ENCODE measurements at regions not wholly inside any gene's neighbourhood (a gene's known extent, or its start where the extent isn't known, plus 50 kb on each side); places are given as distances from the start of the nearest gene placed in this dataset.

GRCh38 chr7:34584526-34584925 is 73.5 kb upstream of the NPSR1 start:
- TF ChIP-seq SPI1 (IDR thresholded peaks at IDR 0.05; ENCODE audit: borderline replicate concordance, low read depth) (no peak), REST (IDR thresholded peaks at IDR 0.05; ENCODE audit: insufficient replicate concordance, low read depth) (no peak), CTCF (IDR thresholded peaks at IDR 0.05; ENCODE audit: insufficient read depth, low read length) (no peak), GABPA (IDR thresholded peaks at IDR 0.05; ENCODE audit: low read depth) (no peak), POLR2AphosphoS5 (IDR thresholded peaks at IDR 0.05; ENCODE audit: low read depth) (no peak)
- DNase-seq (ENCODE audit: low read depth in 1 of 2, low spot score in 1 of 2) = no peak
- Histone ChIP-seq H3K27ac (replicated peaks) (no peak overlapping the region), H3K27me3 (ENCODE audit: insufficient read depth, poor library complexity, severe bottlenecking) (no peaks in the 10 kb centered on the region), H3K4me3 (replicated peaks; ENCODE audit: insufficient read depth, low read length) (no peak overlapping the region)

- no peak for DNase-seq (ENCODE audit: low read depth in 1 of 2, low spot score in 1 of 2)
- Histone ChIP-seq H3K27me3 (ENCODE audit: insufficient read depth, poor library complexity, severe bottlenecking) (no peaks in the 10 kb centered on the region), H3K27ac (replicated peaks) (no peak overlapping the region), H3K4me3 (replicated peaks; ENCODE audit: insufficient read depth, low read length) (no peak overlapping the region)
- TF ChIP-seq SPI1 (IDR thresholded peaks at IDR 0.05; ENCODE audit: borderline replicate concordance, low read depth) (no peak), GABPA (IDR thresholded peaks at IDR 0.05; ENCODE audit: low read depth) (no peak), CTCF (IDR thresholded peaks at IDR 0.05; ENCODE audit: insufficient read depth, low read length) (peak; percentile 56), POLR2AphosphoS5 (IDR thresholded peaks at IDR 0.05; ENCODE audit: low read depth) (no peak)
Observed at GRCh38 chr7:34596887-34597286, 61.1 kb upstream of the NPSR1 start.

- H3K4me3 ChIP-seq (replicated peaks; ENCODE audit: insufficient read depth, low read length) = no peak overlapping the region
- TF ChIP-seq SPI1 (IDR thresholded peaks at IDR 0.05; ENCODE audit: borderline replicate concordance, low read depth) = no peak
- TF ChIP-seq POLR2AphosphoS5 (IDR thresholded peaks at IDR 0.05; ENCODE audit: low read depth) = no peak
- no peak for TF ChIP-seq GABPA (IDR thresholded peaks at IDR 0.05; ENCODE audit: low read depth)
- TF ChIP-seq REST (IDR thresholded peaks at IDR 0.05; ENCODE audit: insufficient replicate concordance, low read depth) = no peak
- TF ChIP-seq CTCF (IDR thresholded peaks at IDR 0.05; ENCODE audit: insufficient read depth, low read length) = no peak
- no peak for DNase-seq (ENCODE audit: low read depth in 1 of 2, low spot score in 1 of 2)
- no peak overlapping the region for H3K27ac ChIP-seq (replicated peaks)
- H3K27me3 ChIP-seq (ENCODE audit: insufficient read depth, poor library complexity, severe bottlenecking) = no peaks in the 10 kb centered on the region
Observed at GRCh38 chr7:34603711-34604444, 54.1 kb upstream of the NPSR1 start.

Measured in HL-60 (cell line).